Esophagus muscularis mucosa (tissue), 3 donors: ENCODE measurements at regions not wholly inside any gene's neighbourhood (a gene's known extent, or its start where the extent isn't known, plus 50 kb on each side); places are given as distances from the start of the nearest gene placed in this dataset.

Experiments
- POLR2A ChIP-seq: fragments of 450-650 bp; IDR thresholded peaks from one replicate; pipeline ENCODE4 v1.6.1; 2017; ENCODE audit warnings: antibody characterized with exemption, moderate library complexity, mild to moderate bottlenecking, low read depth
- TF ChIP-seq, protein P1 (sequence below), 3 experiments: fragments of 200-600 bp in 2 of 3; fragments of 450-650 bp in 1 of 3; sonication (generic) in 2 of 3; IDR thresholded peaks; one replicate each; pipeline ENCODE4 v1.5.1; 2017 to 2019; ENCODE audit warnings: antibody characterized with exemption in 3 of 3, mild to moderate bottlenecking in 2 of 3, moderate library complexity in 1 of 3

DNA sequence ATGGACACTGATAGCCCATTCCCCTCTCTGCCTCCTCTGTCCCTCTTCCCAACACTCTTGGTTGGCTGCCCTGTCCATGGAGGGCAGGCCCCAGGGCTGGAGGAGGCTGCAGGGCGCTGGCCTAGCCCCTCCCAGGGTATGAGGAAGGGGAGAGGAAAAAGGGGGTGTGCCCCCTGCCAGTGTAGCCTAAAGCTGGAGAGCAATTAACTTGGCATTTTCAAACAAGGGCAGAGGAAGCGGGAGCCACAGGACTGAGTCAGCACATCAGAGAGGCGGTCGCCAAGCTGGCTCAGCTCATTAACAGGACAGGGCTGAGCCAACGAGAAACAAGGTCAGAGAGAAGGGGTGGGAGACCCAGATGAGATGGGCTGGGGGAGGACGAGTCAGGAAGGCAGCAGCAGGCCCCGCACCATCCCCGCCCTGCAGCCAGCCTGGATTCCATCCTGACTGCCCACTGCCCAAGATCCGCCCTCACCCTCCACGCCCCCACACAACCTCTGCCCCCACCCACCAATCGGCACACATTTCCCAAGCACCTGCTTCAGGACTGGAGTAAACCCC lies 76.3 kb downstream of the BUD13 start:
- TF ChIP-seq, protein P1, sequence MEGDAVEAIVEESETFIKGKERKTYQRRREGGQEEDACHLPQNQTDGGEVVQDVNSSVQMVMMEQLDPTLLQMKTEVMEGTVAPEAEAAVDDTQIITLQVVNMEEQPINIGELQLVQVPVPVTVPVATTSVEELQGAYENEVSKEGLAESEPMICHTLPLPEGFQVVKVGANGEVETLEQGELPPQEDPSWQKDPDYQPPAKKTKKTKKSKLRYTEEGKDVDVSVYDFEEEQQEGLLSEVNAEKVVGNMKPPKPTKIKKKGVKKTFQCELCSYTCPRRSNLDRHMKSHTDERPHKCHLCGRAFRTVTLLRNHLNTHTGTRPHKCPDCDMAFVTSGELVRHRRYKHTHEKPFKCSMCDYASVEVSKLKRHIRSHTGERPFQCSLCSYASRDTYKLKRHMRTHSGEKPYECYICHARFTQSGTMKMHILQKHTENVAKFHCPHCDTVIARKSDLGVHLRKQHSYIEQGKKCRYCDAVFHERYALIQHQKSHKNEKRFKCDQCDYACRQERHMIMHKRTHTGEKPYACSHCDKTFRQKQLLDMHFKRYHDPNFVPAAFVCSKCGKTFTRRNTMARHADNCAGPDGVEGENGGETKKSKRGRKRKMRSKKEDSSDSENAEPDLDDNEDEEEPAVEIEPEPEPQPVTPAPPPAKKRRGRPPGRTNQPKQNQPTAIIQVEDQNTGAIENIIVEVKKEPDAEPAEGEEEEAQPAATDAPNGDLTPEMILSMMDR (IDR thresholded peaks at IDR 0.05) = no peak
- TF ChIP-seq POLR2A = no peak
